BJ (cell line): ENCODE measurements at regions not wholly inside any gene's neighbourhood (a gene's known extent, or its start where the extent isn't known, plus 50 kb on each side); places are given as distances from the start of the nearest gene placed in this dataset.

Experiments
- CTCF ChIA-PET: fragments of 350-600 bp; formaldehyde crosslinking; extraction: SDS; loops from one replicate; lab custom pipeline; 2021; ENCODE audit warnings: antibody characterized with exemption, inconsistent platforms; lab: Yijun Ruan, JAX
- POLR2A ChIA-PET: fragments of 300-600 bp; sonication (Branson Sonifier 250); formaldehyde crosslinking; extraction: SDS; loops from one replicate; lab custom pipeline; 2021; ENCODE audit warnings: antibody characterized with exemption; lab: Charles Lee
- DNase-seq: peaks from one replicate; pipeline ENCODE4 v3.0.0-alpha.2; 2011; ENCODE audit warnings: low read depth
- H3K27me3 ChIP-seq: 2 replicates; pipeline ENCODE4 v1.6.0; 2011; ENCODE audit warnings: low read length; ENCODE audit not compliant: control insufficient read depth, insufficient read depth
- H3K36me3 ChIP-seq: 2 replicates; pipeline ENCODE4 v1.5.1; 2011; ENCODE audit warnings: low read length; ENCODE audit not compliant: control insufficient read depth, insufficient read depth
- H3K4me3 ChIP-seq: 2 replicates; pipeline ENCODE4 v1.5.1; 2011; ENCODE audit warnings: low read depth, mild to moderate bottlenecking, control low read depth, low read length
- CTCF ChIP-seq: IDR thresholded peaks from 2 replicates; pipeline ENCODE4 v1.5.1; 2011; ENCODE audit warnings: low read depth, mild to moderate bottlenecking, control low read depth, inconsistent platforms, low read length, moderate library complexity; ENCODE audit not compliant: insufficient read depth

GRCh38 chr9:108665521-108666239, 190.1 kb downstream of the ACTL7B start:
- no peak overlapping the region for H3K4me3 ChIP-seq
- CTCF ChIA-PET: interaction anchor here (0.6 to 1.6 kb wide), 10 partner anchors 96 to 1244 kb away, joined by 3 to 9 read pairs (median 4); no protein-coding TSS in a partner anchor
- H3K27me3 ChIP-seq: no peaks in the 10 kb centered on the region
- DNase-seq: no peak
- POLR2A ChIA-PET: no interaction called here
- TF ChIP-seq CTCF: no peak
- no peaks in the 10 kb centered on the region for H3K36me3 ChIP-seq

GRCh38 chr9:108664309-108665255, 191.2 kb downstream of the ACTL7B start:
- Histone ChIP-seq H3K27me3 (no peaks in the 10 kb centered on the region), H3K36me3 (no peaks in the 10 kb centered on the region), H3K4me3 (no peak overlapping the region)
- ChIA-PET POLR2A (no interaction called here), CTCF (interaction anchor here (1.1 to 1.6 kb wide), 7 partner anchors 19 to 1239 kb away, joined by 3 to 9 read pairs (median 5); no protein-coding TSS in a partner anchor)
- DNase-seq: no peak
- no peak for TF ChIP-seq CTCF

- TF ChIP-seq CTCF: no peak
- CTCF ChIA-PET: interaction anchor here (0.9 to 1.5 kb wide), 4 partner anchors 18 to 98 kb away, joined by 3 to 6 read pairs (median 3); no protein-coding TSS in a partner anchor
- H3K4me3 ChIP-seq: no peak overlapping the region
- DNase-seq: no peak
- POLR2A ChIA-PET: no interaction called here
- H3K36me3 ChIP-seq: no peaks in the 10 kb centered on the region
- H3K27me3 ChIP-seq: no peaks in the 10 kb centered on the region
Observed at GRCh38 chr9:108663422-108663821, 192.4 kb downstream of the ACTL7B start.

- Histone ChIP-seq H3K4me3 (no peak overlapping the region), H3K27me3 (no peaks in the 10 kb centered on the region), H3K36me3 (no peaks in the 10 kb centered on the region)
- ChIA-PET POLR2A (no interaction called here), CTCF (interaction anchor here (0.9 to 1.8 kb wide), 5 partner anchors 17 to 98 kb away, joined by 3 to 6 read pairs (median 3); no protein-coding TSS in a partner anchor)
- TF ChIP-seq CTCF: no peak
- DNase-seq: no peak
Observed at GRCh38 chr9:108662956-108663355, 192.8 kb downstream of the ACTL7B start.
